Hepatocyte (in vitro differentiated cells): ENCODE measurements at regions not wholly inside any gene's neighbourhood (a gene's known extent, or its start where the extent isn't known, plus 50 kb on each side); places are given as distances from the start of the nearest gene placed in this dataset.

Experiments used
- DNase-seq: peaks from one replicate; pipeline ENCODE4 v3.0.0-alpha.2; 2016; ENCODE audit warnings: low spot score
- H2AFZ ChIP-seq: fragments of 200-600 bp; sonication (generic); 2 replicates; pipeline ENCODE4 v1.6.0; 2016; ENCODE audit warnings: antibody characterized with exemption, mild to moderate bottlenecking
- H3K27ac ChIP-seq: fragments of 200-600 bp; sonication (generic); 2 replicates; pipeline ENCODE4 v1.5.1; 2016; ENCODE audit warnings: mild to moderate bottlenecking
- H3K27me3 ChIP-seq: fragments of 200-600 bp; sonication (generic); 2 replicates; pipeline ENCODE4 v1.6.1; 2016
- H3K36me3 ChIP-seq: fragments of 200-600 bp; sonication (generic); replicated peaks from 2 replicates; pipeline ENCODE4 v1.5.1; 2016; ENCODE audit warnings: low read depth; ENCODE audit not compliant: insufficient read depth
- H3K4me1 ChIP-seq: fragments of 200-600 bp; sonication (generic); 2 replicates; pipeline ENCODE4 v1.5.1; 2016; ENCODE audit warnings: mild to moderate bottlenecking, moderate library complexity; ENCODE audit not compliant: insufficient read depth
- H3K4me2 ChIP-seq: fragments of 200-600 bp; sonication (generic); 2 replicates; pipeline ENCODE4 v1.6.0; 2016
- H3K4me3 ChIP-seq: fragments of 200-600 bp; sonication (generic); 2 replicates; pipeline ENCODE4 v1.5.1; 2016; ENCODE audit warnings: mild to moderate bottlenecking
- H3K79me2 ChIP-seq: fragments of 200-600 bp; sonication (generic); 2 replicates; pipeline ENCODE4 v1.6.0; 2017; ENCODE audit warnings: mild to moderate bottlenecking
- H3K9me2 ChIP-seq: fragments of 200-600 bp; sonication (generic); replicated peaks from 2 replicates; pipeline ENCODE4 v1.6.0; 2017; ENCODE audit warnings: mild to moderate bottlenecking; ENCODE audit not compliant: insufficient read depth
- H3K9me3 ChIP-seq: fragments of 200-600 bp; sonication (generic); 2 replicates; pipeline ENCODE4 v1.5.1; 2016; ENCODE audit warnings: low read depth, mild to moderate bottlenecking
- H4K20me1 ChIP-seq: fragments of 200-600 bp; sonication (generic); 2 replicates; pipeline ENCODE4 v1.6.0; 2016; ENCODE audit warnings: mild to moderate bottlenecking; ENCODE audit not compliant: insufficient read depth, poor library complexity, severe bottlenecking
- EZH2 ChIP-seq: fragments of 200-600 bp; sonication (generic); IDR thresholded peaks from 2 replicates; pipeline ENCODE4 v1.6.1; 2016; ENCODE audit warnings: antibody characterized with exemption, mild to moderate bottlenecking, borderline replicate concordance
- EZH2phosphoT487 ChIP-seq: fragments of 200-600 bp; sonication (generic); IDR thresholded peaks from one replicate; pipeline ENCODE4 v1.6.1; 2018; ENCODE audit warnings: antibody characterized with exemption, mild to moderate bottlenecking, low read depth, moderate library complexity; ENCODE audit not compliant: unreplicated experiment, severe bottlenecking
- WGBS: methylation state at CpG from one replicate; pipeline ENCODE4 v1.1.6; 2016; ENCODE audit warnings: low lambda C conversion rate; ENCODE audit errors: missing lambda C conversion rate; 5-methylcytosine and 5-hydroxymethylcytosine counted together
- TF ChIP-seq, protein P1 (sequence below): fragments of 200-600 bp; sonication (generic); IDR thresholded peaks from 2 replicates; pipeline ENCODE4 v1.5.1; 2016; ENCODE audit warnings: antibody characterized with exemption, mild to moderate bottlenecking; ENCODE audit not compliant: poor library complexity

DNA sequence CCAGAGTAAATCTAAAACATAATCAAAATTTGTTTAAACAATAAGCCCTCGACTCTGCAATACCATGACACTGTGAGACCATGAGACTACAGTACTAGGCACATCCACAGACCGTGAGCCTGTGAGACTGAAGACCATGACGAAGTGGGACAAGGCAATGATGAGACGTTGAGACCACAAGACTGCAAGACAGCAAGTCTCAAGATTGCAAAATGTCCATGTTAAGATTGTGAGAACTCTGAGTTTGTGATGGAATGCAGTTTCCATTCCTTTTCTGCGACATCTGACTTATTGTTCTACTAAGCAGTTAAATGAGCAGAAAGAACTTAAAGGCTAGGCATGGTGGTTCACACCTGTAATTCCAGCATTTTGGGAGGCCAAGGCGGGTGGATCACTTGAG lies 102.1 kb upstream of the PHACTR1 start:
- H3K36me3 ChIP-seq: no peaks in the 10 kb centered on the region
- no peaks in the 10 kb centered on the region for H3K9me3 ChIP-seq
- H3K4me1 ChIP-seq: no peaks in the 10 kb centered on the region
- H4K20me1 ChIP-seq: no peaks in the 10 kb centered on the region
- H2AFZ ChIP-seq: no peak overlapping the region
- H3K27me3 ChIP-seq: no peaks in the 10 kb centered on the region
- no peak overlapping the region for H3K4me3 ChIP-seq
- no peak overlapping the region for H3K4me2 ChIP-seq
- TF ChIP-seq EZH2phosphoT487: no peak
- TF ChIP-seq, protein P1, sequence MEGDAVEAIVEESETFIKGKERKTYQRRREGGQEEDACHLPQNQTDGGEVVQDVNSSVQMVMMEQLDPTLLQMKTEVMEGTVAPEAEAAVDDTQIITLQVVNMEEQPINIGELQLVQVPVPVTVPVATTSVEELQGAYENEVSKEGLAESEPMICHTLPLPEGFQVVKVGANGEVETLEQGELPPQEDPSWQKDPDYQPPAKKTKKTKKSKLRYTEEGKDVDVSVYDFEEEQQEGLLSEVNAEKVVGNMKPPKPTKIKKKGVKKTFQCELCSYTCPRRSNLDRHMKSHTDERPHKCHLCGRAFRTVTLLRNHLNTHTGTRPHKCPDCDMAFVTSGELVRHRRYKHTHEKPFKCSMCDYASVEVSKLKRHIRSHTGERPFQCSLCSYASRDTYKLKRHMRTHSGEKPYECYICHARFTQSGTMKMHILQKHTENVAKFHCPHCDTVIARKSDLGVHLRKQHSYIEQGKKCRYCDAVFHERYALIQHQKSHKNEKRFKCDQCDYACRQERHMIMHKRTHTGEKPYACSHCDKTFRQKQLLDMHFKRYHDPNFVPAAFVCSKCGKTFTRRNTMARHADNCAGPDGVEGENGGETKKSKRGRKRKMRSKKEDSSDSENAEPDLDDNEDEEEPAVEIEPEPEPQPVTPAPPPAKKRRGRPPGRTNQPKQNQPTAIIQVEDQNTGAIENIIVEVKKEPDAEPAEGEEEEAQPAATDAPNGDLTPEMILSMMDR: no peak
- H3K9me2 ChIP-seq: no peaks in the 10 kb centered on the region
- no peak for DNase-seq
- WGBS: 86% methylated on average over 6 of the region's 6 CpGs
- no peak overlapping the region for H3K27ac ChIP-seq
- H3K79me2 ChIP-seq: no peaks in the 10 kb centered on the region

DNA sequence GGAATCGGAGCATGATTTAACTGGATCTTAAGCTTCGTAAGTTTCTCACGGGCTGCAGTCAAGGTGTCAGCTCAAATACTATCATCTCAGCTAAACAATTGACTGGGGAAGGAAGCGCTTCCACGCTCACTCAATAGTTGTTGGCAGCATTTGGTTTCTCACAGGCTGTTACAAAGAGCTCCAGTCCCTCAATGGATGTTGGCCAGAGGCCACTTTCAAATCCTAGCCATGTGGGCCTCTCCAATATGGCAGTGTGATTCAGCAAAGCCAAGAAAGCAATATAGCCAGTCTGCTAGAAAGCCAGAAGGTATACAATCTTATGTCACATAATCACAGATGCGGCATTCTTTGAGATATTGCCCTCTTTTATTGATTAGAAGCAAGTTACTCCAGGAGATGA lies 98.3 kb upstream of the PHACTR1 start:
- no peaks in the 10 kb centered on the region for H3K9me2 ChIP-seq
- H3K79me2 ChIP-seq: no peaks in the 10 kb centered on the region
- no peak overlapping the region for H2AFZ ChIP-seq
- no peaks in the 10 kb centered on the region for H3K4me1 ChIP-seq
- H3K9me3 ChIP-seq: no peaks in the 10 kb centered on the region
- no peaks in the 10 kb centered on the region for H3K27me3 ChIP-seq
- no peak overlapping the region for H3K4me2 ChIP-seq
- no peak overlapping the region for H3K27ac ChIP-seq
- no peaks in the 10 kb centered on the region for H4K20me1 ChIP-seq
- TF ChIP-seq EZH2phosphoT487 (no peak), EZH2 (no peak)
- TF ChIP-seq, protein P1: no peak
- H3K4me3 ChIP-seq: no peak overlapping the region
- H3K36me3 ChIP-seq: no peaks in the 10 kb centered on the region
- no peak for DNase-seq
- WGBS: 78% methylated on average over 6 of the region's 6 CpGs

DNA sequence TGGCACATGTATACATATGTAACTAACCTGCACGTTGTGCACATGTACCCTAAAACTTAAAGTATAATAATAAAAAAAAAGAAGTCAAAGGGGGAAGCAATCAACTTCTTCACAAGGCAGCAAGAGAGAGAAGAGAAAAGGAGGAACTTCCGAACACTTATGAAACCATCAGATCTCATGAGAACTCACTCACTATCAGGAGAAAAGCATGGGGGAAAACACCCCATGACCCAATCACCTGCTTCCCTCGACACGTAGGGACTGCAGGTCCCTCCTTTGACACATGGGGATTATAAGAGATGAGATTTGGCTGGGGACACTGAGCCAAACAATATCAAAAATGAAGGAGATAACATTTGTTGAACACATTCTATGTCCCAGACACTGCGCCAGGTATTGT lies 94.8 kb upstream of the PHACTR1 start:
- H2AFZ ChIP-seq: no peak overlapping the region

More for the DNA sequence above, 94.8 kb upstream of the PHACTR1 start:
- no peaks in the 10 kb centered on the region for H3K9me3 ChIP-seq
- H3K4me3 ChIP-seq: no peak overlapping the region
- TF ChIP-seq, protein P1: no peak
- no peak for TF ChIP-seq EZH2
- no peak for TF ChIP-seq EZH2phosphoT487
- no peaks in the 10 kb centered on the region for H4K20me1 ChIP-seq
- no peaks in the 10 kb centered on the region for H3K4me1 ChIP-seq
- H3K9me2 ChIP-seq: no peaks in the 10 kb centered on the region
- WGBS: 88% methylated on average over 5 of the region's 5 CpGs
- DNase-seq: no peak
- no peaks in the 10 kb centered on the region for H3K27me3 ChIP-seq
- no peak overlapping the region for H3K27ac ChIP-seq
- no peaks in the 10 kb centered on the region for H3K36me3 ChIP-seq
- H3K79me2 ChIP-seq: no peaks in the 10 kb centered on the region
- H3K4me2 ChIP-seq: no peak overlapping the region
